ENCODE measurements at regions not wholly inside any gene's neighbourhood (a gene's known extent, or its start where the extent isn't known, plus 50 kb on each side); places are given as distances from the start of the nearest gene placed in this dataset.
A peak's percentile ranks its signal among the peaks of the same experiment; 100 is the strongest.

- H3K36me3 ChIP-seq (ENCODE audit: control insufficient read depth in 1 of 2, insufficient read depth in 2 of 2, low read length in 1 of 2): no peaks in the 10 kb centered on the region
- no peaks in the 10 kb centered on the region for H3K27me3 ChIP-seq (ENCODE audit: control insufficient read depth in 1 of 2, insufficient read depth in 2 of 2, low read length in 1 of 2)
- DNase-seq (peak; percentile 35 to 55), ATAC-seq (ENCODE audit: low FRiP score) (no peak)
- no peaks in the 10 kb centered on the region for H3K4me1 ChIP-seq (ENCODE audit: control insufficient read depth in 1 of 2, insufficient read depth in 2 of 2, low read length in 2 of 2)
- WGBS, 2 donors: 67 to 71% methylated on average over 21 of the region's 21 CpGs
- H3K27ac ChIP-seq (ENCODE audit: low read depth in 1 of 2, low read length in 2 of 2): no peak overlapping the region
- intact Hi-C loops (cut with DNase I): no loop called here
- no peak overlapping the region for H3K4me3 ChIP-seq (ENCODE audit: low read length in 2 of 2)
- H3K9me3 ChIP-seq (ENCODE audit: control insufficient read depth, low read length): no peaks in the 10 kb centered on the region
Measured at GRCh38 chr20:63097336-63097831, 90.6 kb upstream of the BHLHE23 start.

- no peak overlapping the region for H3K27ac ChIP-seq (ENCODE audit: low read depth in 1 of 2, low read length in 2 of 2)
- intact Hi-C loops (cut with DNase I): no loop called here
- WGBS, 2 donors: 72% methylated on average over 13 of the region's 13 CpGs
- H3K36me3 ChIP-seq (ENCODE audit: control insufficient read depth in 1 of 2, insufficient read depth in 2 of 2, low read length in 1 of 2): no peaks in the 10 kb centered on the region
- H3K9me3 ChIP-seq (ENCODE audit: control insufficient read depth, low read length): no peaks in the 10 kb centered on the region
- no peak overlapping the region for H3K4me3 ChIP-seq (ENCODE audit: low read length in 2 of 2)
- DNase-seq (peak; percentile 36 to 64), ATAC-seq (ENCODE audit: low FRiP score) (no peak)
- no peaks in the 10 kb centered on the region for H3K4me1 ChIP-seq (ENCODE audit: control insufficient read depth in 1 of 2, insufficient read depth in 2 of 2, low read length in 2 of 2)
- no peaks in the 10 kb centered on the region for H3K27me3 ChIP-seq (ENCODE audit: control insufficient read depth in 1 of 2, insufficient read depth in 2 of 2, low read length in 1 of 2)
Measured at GRCh38 chr20:63096681-63097335, 90.0 kb upstream of the BHLHE23 start.

- Histone ChIP-seq H3K27ac (ENCODE audit: low read depth in 1 of 2, low read length in 2 of 2) (no peak overlapping the region), H3K27me3 (ENCODE audit: control insufficient read depth in 1 of 2, insufficient read depth in 2 of 2, low read length in 1 of 2) (no peaks in the 10 kb centered on the region)
Measured at GRCh38 chr20:63095718-63096654, 89.2 kb upstream of the BHLHE23 start.

GRCh38 chr20:63094767-63095499 is 88.2 kb upstream of the BHLHE23 start:
- H3K4me1 ChIP-seq (ENCODE audit: control insufficient read depth in 1 of 2, insufficient read depth in 2 of 2, low read length in 2 of 2): no peaks in the 10 kb centered on the region
- no peak overlapping the region for H3K4me3 ChIP-seq (ENCODE audit: low read length in 2 of 2)
- ATAC-seq (ENCODE audit: low FRiP score) (no peak), DNase-seq (peak; percentile 29 to 67)
- no peak overlapping the region for H3K27ac ChIP-seq (ENCODE audit: low read depth in 1 of 2, low read length in 2 of 2)
- intact Hi-C loops (cut with DNase I): no loop called here
- no peaks in the 10 kb centered on the region for H3K36me3 ChIP-seq (ENCODE audit: control insufficient read depth in 1 of 2, insufficient read depth in 2 of 2, low read length in 1 of 2)
- no peaks in the 10 kb centered on the region for H3K9me3 ChIP-seq (ENCODE audit: control insufficient read depth, low read length)
- 75% methylated on average over 22 of the region's 22 CpGs for WGBS, 2 donors
- no peaks in the 10 kb centered on the region for H3K27me3 ChIP-seq (ENCODE audit: control insufficient read depth in 1 of 2, insufficient read depth in 2 of 2, low read length in 1 of 2)

More at GRCh38 chr20:63095718-63096654, 89.2 kb upstream of the BHLHE23 start:
- intact Hi-C loops (cut with DNase I): no loop called here
- H3K36me3 ChIP-seq (ENCODE audit: control insufficient read depth in 1 of 2, insufficient read depth in 2 of 2, low read length in 1 of 2): no peaks in the 10 kb centered on the region
- 66 to 69% methylated on average over 21 of the region's 21 CpGs for WGBS, 2 donors
- no peaks in the 10 kb centered on the region for H3K9me3 ChIP-seq (ENCODE audit: control insufficient read depth, low read length)
- peak; percentile 19 to 36 for DNase-seq
- no peak for ATAC-seq (ENCODE audit: low FRiP score)
- no peaks in the 10 kb centered on the region for H3K4me1 ChIP-seq (ENCODE audit: control insufficient read depth in 1 of 2, insufficient read depth in 2 of 2, low read length in 2 of 2)
- H3K4me3 ChIP-seq (ENCODE audit: low read length in 2 of 2): no peak overlapping the region

- no peaks in the 10 kb centered on the region for H3K36me3 ChIP-seq (ENCODE audit: control insufficient read depth in 1 of 2, insufficient read depth in 2 of 2, low read length in 1 of 2)
- H3K9me3 ChIP-seq (ENCODE audit: control insufficient read depth, low read length): no peaks in the 10 kb centered on the region
- no peak for ATAC-seq (ENCODE audit: low FRiP score)
- H3K27me3 ChIP-seq (ENCODE audit: control insufficient read depth in 1 of 2, insufficient read depth in 2 of 2, low read length in 1 of 2): no peaks in the 10 kb centered on the region
- DNase-seq: peak; percentile 27 to 48
- H3K4me3 ChIP-seq (ENCODE audit: low read length in 2 of 2): no peak overlapping the region
- intact Hi-C loops (cut with DNase I): no loop called here
- no peaks in the 10 kb centered on the region for H3K4me1 ChIP-seq (ENCODE audit: control insufficient read depth in 1 of 2, insufficient read depth in 2 of 2, low read length in 2 of 2)
- 62% methylated on average over 23 of the region's 37 CpGs for WGBS, 2 donors
- no peak overlapping the region for H3K27ac ChIP-seq (ENCODE audit: low read depth in 1 of 2, low read length in 2 of 2)
Measured at GRCh38 chr20:63093966-63094766, 87.4 kb upstream of the BHLHE23 start.

GRCh38 chr20:63092660-63093215 is 86.0 kb upstream of the BHLHE23 start:
- WGBS, 2 donors: 69 to 70% methylated on average over 25 of the region's 25 CpGs
- no peaks in the 10 kb centered on the region for H3K9me3 ChIP-seq (ENCODE audit: control insufficient read depth, low read length)
- H3K27me3 ChIP-seq (ENCODE audit: control insufficient read depth in 1 of 2, insufficient read depth in 2 of 2, low read length in 1 of 2): no peaks in the 10 kb centered on the region
- H3K27ac ChIP-seq (ENCODE audit: low read depth in 1 of 2, low read length in 2 of 2): no peak overlapping the region
- H3K4me3 ChIP-seq (ENCODE audit: low read length in 2 of 2): no peak overlapping the region
- no peaks in the 10 kb centered on the region for H3K36me3 ChIP-seq (ENCODE audit: control insufficient read depth in 1 of 2, insufficient read depth in 2 of 2, low read length in 1 of 2)
- peak; percentile 29 to 41 for DNase-seq
- H3K4me1 ChIP-seq (ENCODE audit: control insufficient read depth in 1 of 2, insufficient read depth in 2 of 2, low read length in 2 of 2): no peaks in the 10 kb centered on the region
- ATAC-seq (ENCODE audit: low FRiP score): no peak
- intact Hi-C loops (cut with DNase I): no loop called here

GRCh38 chr20:63091901-63092659 is 85.3 kb upstream of the BHLHE23 start:
- 72 to 78% methylated on average over 30 to 31 of the region's 31 CpGs for WGBS, 2 donors
- ATAC-seq (ENCODE audit: low FRiP score) (no peak), DNase-seq (peak; percentile 17 to 70)
- no peak overlapping the region for H3K4me3 ChIP-seq (ENCODE audit: low read length in 2 of 2)
- no peaks in the 10 kb centered on the region for H3K27me3 ChIP-seq (ENCODE audit: control insufficient read depth in 1 of 2, insufficient read depth in 2 of 2, low read length in 1 of 2)
- no peak overlapping the region for H3K27ac ChIP-seq (ENCODE audit: low read depth in 1 of 2, low read length in 2 of 2)
- H3K36me3 ChIP-seq (ENCODE audit: control insufficient read depth in 1 of 2, insufficient read depth in 2 of 2, low read length in 1 of 2): no peaks in the 10 kb centered on the region
- no peaks in the 10 kb centered on the region for H3K4me1 ChIP-seq (ENCODE audit: control insufficient read depth in 1 of 2, insufficient read depth in 2 of 2, low read length in 2 of 2)
- no peaks in the 10 kb centered on the region for H3K9me3 ChIP-seq (ENCODE audit: control insufficient read depth, low read length)
- intact Hi-C loops (cut with DNase I): no loop called here

All from aorta (tissue), 5 donors.